Erythroblast (primary cell): ENCODE measurements at regions not wholly inside any gene's neighbourhood (a gene's known extent, or its start where the extent isn't known, plus 50 kb on each side); places are given as distances from the start of the nearest gene placed in this dataset.
A peak's percentile ranks its signal among the peaks of the same experiment; 100 is the strongest.

Experiments
- DNase-seq, 2 experiments: peaks; one replicate each; lab custom pipeline; 2025; lab: John Stamatoyannopoulos, UW
- GATA1 ChIP-seq: IDR thresholded peaks from 2 replicates; pipeline ENCODE4 v1.6.1; 2011; ENCODE audit warnings: low read depth, mild to moderate bottlenecking, control low read depth, low read length, moderate library complexity
- POLR2A ChIP-seq: IDR thresholded peaks from 2 replicates; pipeline ENCODE4 v1.6.1; 2011; ENCODE audit warnings: mild to moderate bottlenecking, low read length

DNA sequence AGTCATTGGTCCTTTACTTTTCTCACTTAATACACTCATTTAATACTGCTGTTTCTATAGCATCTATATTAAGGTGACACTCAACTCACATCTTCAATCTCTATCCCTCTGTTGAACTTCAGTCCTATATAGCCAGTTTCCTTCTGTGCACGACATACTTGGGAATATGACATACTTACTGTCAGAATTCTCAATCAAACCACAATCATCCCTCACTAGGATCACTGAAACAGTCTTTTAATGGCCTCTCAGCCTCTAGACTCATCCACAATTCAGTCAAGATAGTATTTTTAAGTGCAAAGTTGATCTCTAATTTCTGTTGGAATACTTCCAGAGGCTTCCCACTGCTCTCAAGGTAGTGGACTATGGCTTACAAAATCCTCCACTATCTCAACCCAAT, 251.0 kb upstream of the MEF2C start:
- no peak for DNase-seq
- no peak for TF ChIP-seq POLR2A

DNA sequence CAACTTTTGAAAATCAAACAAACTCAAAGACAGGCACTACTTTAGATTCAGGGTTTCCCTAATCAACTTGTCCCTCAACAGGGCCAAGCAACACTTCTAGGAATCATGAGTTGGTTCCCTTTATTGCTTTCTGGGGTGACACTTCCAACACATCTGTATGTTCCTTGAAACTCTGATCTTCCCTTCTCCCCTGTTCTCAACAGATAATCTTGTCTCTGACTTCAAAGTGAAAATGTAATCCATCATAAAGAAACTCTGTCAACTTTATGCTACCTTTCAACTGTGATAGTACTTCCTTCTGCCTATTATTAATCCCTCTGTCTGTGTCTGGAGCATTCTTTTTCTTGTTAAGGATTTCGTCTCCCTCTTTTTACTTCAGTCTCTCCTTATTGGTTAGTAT, 250.1 kb upstream of the MEF2C start:
- no peak for DNase-seq
- TF ChIP-seq GATA1 (no peak), POLR2A (no peak)

DNA sequence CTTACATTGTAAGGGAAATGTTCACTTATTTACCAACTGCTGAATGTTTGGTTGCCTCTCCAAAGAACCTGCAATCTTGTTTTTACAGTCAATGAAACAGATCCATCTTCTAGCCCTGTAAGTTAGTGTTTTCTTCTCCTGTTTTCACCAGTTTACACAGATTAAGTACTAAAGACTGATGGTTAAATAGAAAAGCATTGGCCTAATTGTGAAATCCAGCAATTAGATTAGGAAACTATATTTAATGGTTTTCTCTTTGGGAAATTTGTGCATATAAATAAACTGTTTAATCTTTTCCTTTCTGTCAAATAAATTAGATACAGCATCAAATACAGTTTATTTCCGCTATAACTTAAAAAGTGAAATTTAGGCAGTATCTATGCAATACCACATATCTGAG, 247.9 kb upstream of the MEF2C start:
- no peak for DNase-seq
- TF ChIP-seq GATA1 (no peak), POLR2A (no peak)

DNA sequence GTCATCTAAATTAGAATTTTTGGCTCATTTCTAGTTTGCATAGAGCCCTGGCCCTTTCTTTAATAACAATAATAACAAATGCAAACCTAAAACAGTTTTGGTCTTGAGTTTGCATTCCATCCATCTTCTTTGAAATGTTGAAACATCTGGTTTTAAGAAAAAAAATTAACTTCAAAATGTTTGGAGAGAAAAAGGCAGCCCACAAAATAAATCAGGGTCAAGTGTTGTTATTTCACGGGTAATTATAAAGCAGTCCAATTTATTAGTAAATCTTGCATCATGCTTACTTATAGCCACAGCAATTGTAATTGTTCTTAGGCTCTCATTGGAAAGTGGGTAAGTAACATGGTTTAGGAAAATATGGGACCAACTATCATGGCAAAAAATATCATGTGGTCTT, 247.0 kb upstream of the MEF2C start:
- no peak for TF ChIP-seq POLR2A
- TF ChIP-seq GATA1 = no peak
- no peak for DNase-seq

DNA sequence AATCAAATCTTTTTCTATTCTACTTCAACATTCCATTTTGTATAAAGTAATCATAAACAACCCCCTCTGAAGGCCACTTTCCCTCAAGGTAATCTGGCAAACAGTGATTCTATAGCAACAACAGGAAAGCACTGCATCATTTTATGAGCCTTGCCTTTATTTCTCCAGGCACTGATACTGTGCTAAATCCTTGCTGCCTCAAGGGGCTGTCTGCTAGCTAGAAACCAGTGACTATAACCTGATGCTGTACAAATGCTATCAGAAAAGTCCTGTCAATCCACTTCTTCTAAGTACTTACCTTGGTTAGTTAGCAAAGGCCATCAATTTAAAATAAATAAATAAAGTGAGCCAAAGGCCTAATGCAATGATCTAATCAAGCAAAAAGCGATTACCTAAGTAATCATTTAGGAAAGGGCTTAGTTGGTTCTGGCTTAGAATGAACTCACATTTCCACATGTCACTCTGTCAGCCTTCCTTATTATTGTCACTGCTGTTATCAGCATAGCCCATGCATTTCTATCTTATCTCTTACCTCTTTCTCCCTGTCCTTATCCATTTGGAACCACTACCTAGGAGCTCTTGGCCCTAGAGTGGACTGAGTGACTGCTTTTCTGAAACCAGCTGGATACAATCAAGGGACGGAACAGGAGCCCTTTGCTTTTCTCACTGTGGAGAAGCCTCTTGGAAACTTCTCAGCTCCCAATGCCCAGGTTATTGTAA, 246.1 kb upstream of the MEF2C start:
- no peak for TF ChIP-seq GATA1
- TF ChIP-seq POLR2A = no peak
- DNase-seq = peak; percentile 17 to 60

DNA sequence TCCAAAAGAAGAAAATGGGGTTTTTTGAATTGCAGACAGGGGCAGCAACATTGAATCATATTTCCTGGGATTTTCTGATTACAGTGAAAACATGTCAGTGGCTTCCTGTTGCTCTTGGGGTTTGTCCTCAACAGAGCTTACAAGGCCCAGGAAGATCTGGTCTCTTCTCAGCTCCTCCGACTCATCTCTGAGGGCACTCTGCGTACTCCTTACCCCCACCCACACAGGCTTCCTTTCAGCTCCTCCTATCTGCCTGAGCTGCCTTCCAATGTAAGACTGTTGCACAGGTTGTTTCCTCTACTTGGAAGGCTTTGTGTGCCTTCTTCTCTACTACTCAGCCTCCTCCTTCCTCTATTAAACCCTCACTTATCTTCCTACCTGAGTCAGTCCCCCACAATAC, 245.1 kb upstream of the MEF2C start:
- DNase-seq = peak in 1 of 2 experiments; percentile 1
- TF ChIP-seq POLR2A (no peak), GATA1 (no peak)

DNA sequence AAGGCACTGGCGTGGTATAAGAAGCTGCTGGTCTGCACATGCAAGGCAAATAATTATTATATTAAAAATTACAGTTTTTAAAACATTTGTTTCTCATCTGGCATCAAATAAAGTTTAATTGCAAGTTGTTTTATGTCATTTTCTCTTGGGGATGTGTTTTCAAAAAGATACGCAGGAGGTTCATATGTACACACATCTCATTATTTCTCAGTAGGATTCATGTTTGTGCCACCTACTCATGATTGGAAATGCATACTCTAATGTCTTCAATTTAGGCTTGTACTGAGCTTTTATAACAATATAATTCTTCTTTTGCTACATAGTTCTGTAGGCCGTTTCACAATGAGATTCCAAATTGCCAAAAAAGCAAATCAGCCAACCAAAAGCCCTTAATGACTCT, 244.2 kb upstream of the MEF2C start:
- DNase-seq = no peak
- TF ChIP-seq GATA1 = no peak

DNA sequence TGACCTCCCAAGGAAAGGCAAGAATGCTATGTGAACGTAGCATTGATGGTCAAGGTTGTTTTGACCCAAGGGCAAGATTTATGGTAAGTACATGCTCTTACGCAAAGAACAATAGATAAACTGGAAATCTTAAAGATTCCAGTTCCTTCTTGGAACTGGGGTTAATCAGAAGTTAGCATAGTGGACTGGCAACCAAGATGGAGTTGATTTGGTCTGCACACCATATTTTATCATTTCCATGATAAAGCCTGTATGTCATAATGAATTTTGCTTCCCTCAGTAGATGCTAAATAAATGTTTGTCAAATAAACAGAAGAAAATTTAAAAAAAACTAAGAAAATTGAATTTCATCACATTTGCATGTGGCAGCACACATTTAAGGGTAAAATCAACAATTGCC, 242.4 kb upstream of the MEF2C start:
- no peak for DNase-seq

DNA sequence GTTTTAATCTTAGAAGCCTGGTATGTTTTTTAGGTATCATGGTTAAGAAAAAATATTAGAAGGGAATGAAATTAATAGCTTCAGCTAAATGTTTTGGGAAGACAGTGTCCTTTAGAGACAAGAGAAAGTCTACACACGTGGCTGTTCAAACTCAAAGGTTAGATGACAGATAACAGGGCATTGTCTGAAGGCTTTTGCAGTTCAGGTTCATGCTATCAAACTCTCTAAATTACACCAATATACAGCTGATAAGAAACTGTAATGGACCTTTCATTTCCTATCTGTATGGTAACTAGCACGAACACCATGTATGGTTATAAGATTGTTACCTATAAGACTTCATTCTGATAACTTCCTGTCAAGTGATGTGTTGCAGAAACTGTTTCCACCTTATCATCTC, 240.6 kb upstream of the MEF2C start:
- no peak for DNase-seq
- no peak for TF ChIP-seq GATA1
- TF ChIP-seq POLR2A = no peak

More for the DNA sequence above, 242.4 kb upstream of the MEF2C start:
- TF ChIP-seq GATA1 (no peak), POLR2A (no peak)

DNA sequence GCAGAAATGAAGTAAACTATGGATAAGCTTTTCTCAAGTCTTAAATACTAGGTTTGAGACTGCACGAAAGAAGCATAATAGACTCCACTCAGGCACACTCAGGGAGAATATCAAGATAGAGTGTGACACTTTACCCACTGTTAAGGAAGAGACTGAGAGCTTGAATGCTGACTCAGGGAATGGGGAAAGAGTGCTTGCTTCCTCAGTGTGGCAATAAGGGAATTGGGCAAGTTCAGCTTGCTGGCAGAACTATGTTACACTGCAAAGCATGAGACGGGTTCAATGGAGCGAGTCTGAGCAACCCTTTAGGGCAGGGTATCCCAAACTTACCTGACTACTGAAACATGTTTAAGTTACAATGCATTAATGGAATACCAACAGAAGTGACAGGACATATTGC, 237.7 kb upstream of the MEF2C start:
- TF ChIP-seq GATA1 (no peak), POLR2A (no peak)
- peak in 1 of 2 experiments; percentile 1 for DNase-seq

DNA sequence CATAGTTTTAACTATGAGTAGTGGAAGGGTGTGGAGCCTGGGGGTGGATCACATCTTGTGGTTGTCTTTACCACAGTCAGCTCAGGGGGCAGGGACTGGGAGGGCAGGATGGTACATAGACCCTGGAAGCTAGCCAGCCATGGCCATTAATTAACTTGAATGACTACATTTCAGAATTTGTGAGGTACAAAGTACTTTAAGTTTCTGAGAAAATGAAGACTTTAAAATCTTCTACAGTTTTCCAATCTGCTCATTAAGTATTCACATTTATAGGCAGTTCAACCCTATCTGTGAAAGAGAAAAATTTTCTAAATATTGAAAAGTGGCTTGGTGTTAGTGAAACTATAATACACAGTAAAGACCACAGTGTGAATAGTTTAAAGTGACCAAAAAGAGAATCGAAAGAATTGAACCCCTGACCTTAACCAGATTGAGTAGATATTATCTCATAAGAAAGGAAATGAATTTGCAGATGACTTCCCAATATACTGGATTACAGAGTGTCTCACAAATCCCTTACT, 234.2 kb upstream of the MEF2C start:
- DNase-seq = peak in 1 of 2 experiments; percentile 10
- TF ChIP-seq POLR2A = no peak
- TF ChIP-seq GATA1 = no peak

DNA sequence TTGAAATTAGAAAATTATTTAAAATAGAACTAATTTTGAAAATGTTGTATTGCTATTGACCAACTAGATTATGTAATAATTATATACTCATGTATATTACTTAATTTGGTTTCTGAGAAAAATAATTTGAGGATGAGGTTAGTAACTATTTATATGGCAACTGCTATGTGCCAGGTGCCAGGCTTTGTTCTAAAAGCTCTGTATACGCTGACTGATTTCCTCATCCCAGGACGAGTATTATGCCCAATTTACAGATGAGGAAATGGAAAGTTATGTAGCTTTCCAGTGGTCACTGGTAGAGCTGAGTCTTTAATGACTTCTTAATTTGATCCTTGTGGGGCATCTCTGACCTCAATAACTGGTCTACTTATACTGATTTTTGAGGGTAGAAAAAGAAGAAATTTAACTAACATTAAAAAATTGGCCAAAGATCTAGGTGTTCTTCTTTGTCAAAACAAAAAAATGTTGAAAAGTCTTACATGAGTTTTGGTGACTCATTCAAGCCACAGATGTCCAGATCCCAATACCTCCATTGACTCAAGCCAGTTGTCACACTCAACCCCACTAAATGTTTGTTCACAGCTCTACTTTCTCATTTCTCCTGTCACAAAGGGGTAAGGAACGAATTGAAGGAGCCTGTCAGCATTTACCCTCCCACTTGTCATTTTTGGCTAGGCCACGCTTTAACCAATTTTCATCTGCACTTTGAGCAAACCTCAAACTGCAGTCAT, 228.1 kb upstream of the MEF2C start:
- no peak for TF ChIP-seq POLR2A
- no peak for TF ChIP-seq GATA1
- DNase-seq = no peak

DNA sequence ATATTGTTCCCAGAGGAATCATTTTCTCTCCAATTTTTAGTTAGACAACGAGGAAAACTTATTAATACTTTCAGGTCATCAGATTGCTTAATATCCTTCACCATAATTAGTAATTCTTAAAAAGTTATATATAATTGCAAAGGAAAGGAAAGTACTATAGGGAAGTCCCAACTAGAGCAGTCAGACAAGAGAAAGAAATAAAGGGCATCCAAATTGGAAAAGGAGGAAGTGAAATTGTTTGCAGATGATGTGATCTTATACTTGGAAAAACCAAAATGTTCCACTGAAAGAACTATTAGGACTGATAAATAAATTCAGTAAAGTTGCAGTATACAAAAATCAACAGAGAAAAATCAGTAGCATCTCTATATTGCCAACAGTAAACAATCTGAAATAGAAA, 223.5 kb upstream of the MEF2C start:
- DNase-seq = no peak
- TF ChIP-seq POLR2A (no peak), GATA1 (no peak)

DNA sequence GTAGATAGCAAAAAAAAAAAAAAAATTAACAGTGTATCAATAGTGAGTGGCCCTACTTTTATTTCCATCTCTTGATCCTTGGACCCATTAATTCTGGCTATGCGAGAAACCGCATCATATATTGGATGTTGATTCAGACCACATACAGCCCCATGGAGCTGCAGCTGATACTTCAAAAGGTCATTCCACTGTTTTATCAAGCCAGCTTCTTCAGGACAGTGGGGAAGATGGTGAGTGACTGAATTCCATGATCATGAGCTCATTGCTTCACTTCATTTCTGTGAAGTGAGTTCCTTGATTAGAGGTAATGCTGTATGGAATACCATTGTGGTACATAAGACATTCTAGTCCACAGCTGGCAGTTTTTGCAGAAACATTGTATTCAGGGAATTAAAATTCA, 222.9 kb upstream of the MEF2C start:
- no peak for DNase-seq
- TF ChIP-seq GATA1 (no peak), POLR2A (no peak)

DNA sequence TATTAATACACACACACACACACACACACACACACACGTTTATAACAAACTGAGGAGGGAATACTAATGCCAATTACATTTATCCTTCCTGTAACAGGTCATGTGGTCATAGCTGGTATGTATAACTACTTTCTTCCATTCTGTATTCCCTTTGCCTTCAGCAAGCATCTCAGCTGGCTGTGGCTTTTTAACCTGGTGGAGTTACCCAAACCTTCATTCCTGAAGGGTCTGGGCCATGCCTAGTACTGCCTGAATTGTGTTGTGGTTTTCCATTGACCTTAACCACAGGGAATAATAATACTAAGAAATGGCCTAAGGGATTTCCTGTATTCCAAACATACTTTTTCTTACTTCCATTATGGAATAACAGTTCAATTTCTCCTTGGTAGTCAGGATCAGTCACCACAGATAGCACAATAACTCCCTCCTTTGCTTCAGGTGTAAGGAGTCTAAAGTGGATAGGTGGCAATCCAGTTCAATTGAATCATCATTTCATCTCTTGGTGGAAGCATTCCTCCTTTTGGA, 222.2 kb upstream of the MEF2C start:
- no peak for TF ChIP-seq GATA1
- no peak for TF ChIP-seq POLR2A
- DNase-seq = no peak
